Inflammatory macrophage treated with lipopolysaccharide for 4 hours (primary cell): ENCODE measurements at regions not wholly inside any gene's neighbourhood (a gene's known extent, or its start where the extent isn't known, plus 50 kb on each side); places are given as distances from the start of the nearest gene placed in this dataset.
"Not testable (repeated sequence)": the region's sequence is repeated elsewhere in the genome, so short reads cannot be mapped to it uniquely, and the experiment has no call there.

Experiments used
- DNase-seq: peaks from one replicate; pipeline ENCODE4 v3.0.0-alpha.2; 2020

DNA sequence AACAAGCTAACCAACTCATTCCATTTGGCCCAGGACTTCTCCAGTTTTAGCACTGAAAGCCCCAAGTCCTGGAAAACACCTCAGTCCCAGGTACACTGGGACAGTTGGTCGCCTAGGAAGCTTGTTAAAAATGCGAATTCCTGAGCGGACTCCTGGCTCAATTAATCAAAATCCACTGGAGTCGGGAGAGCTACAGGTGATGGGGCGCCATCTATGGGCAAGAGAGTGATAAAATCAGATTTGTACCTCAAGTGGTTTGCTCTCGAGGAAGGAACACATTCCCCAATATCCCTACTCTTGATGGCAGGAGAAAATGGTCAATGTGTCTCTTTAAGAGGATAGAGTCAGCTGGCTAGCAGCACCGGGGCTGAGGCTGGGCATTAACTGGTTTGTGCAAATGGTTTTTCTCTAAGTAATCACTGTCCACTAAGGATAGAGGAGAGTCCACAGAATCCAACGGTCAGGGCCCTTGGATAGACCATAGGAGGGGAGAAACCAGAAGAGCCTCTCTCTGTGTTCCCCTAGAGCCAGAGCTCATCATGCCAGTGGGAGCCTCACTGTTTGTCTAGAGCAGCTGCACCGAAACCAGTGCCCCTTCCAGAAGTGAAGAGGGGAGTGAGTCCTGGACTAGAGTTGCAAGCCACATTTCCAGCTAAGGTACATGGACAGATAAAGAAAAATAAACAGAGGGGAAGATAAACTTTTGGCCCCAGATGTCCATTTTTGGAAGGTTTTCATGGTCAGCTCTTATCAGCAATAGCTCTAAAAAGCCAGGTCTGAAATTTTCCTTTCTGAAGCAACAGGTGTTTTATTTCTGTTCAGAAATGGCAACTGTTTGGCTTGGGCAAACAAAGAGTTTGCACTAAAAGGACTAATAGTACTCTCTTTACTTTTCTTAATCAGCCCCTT is 148.5 kb downstream of the TENT5C start:
- DNase-seq = peak; percentile 53

DNA sequence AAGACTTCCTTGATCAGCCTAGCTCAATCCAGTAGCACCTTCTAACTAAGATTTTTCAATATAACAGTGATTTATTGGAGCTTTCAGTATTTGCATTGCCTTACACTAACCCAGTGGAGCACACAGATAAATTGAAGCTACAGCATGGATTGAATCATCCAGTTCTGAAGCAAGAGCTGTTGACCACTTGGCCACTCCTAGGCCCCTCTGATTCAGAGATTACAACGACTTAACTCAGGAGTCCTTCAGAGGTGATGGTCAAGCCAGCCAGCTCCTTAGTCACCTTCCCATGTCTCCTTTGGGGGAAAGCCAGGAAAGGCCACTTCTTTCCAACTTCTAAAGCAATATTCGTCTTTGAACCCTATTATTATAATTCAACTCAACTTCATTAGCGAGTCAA is 151.8 kb downstream of the TENT5C start:
- DNase-seq = no peak

DNA sequence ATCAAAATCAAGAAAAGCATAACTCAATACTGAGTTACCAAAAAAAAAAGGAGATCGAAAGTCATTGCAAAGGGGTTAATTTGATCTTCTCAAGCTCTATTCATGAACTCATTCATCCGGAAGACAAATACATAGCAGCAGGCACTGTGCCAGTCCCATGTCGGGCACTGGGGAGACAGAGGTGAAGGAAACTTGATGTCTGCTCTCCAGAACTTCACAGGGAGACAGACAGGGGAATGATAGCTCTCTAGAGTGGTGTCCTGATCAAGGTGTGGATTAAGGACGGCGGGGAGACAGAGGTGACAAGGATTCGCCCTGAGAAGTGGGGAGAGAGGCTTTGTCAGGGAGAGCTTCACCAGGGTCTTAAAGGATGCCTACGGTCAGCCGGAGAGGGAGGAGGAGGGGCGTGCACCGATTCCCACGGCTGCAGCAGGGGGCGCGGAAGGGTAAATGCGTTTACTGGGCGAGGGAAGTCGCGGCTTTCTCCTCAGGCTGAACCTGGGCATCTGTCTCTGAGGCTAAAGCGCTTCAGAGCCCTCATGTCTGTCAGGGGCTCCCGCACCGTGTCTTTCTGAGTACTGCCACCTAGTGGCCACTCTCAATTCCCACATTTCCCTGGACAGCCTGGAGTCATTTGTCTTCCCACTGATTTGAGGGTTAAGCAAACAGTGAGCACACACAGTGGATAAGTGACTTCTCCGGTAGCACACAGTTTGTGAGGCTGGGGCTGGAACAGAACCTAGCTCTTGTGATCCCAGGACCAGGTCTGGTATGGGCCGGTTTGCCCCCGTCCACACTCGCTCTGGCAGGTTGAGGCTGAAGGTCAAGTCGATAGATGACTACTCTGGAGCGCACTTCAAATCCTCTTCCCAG is 152.8 kb downstream of the TENT5C start:
- peak; percentile 55 for DNase-seq

DNA sequence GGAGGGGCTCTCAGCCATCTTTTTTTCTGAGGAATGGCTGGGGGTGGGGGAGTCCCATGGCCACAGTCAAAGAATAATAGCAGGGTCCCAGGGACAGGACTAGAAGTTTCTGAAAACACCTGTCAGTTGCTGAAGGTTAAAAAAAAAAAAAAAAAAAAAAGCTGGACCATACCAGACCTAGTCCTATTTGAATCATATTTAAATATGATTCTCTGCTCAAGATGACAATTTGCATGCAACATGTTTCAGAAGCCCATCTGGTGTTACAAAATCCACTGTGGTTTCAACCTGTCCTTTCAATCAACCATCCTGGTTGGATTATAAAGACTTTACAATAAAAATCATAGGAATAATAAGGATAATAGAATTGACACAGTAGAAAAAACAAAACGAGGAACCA is 153.7 kb downstream of the TENT5C start:
- no peak for DNase-seq

DNA sequence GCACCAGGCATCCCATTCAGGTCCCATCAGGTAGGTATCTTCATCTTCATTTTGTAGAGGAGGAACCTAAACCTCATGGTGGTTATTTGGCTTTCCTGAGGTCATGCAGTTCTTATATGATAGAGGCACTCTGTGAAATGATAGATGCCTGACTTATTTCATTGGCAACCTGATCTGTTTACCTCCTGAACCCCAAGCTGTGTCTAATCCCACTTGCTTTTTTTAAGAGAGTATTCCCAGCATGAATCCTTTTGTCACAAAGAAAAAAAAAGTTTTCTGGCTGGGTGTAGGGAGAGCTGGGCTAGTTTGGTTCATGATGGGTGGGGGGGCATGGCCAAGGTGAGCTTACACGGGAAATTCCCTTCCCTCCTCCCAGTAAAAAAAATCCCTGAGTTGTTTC is 154.2 kb downstream of the TENT5C start:
- no peak for DNase-seq

DNA sequence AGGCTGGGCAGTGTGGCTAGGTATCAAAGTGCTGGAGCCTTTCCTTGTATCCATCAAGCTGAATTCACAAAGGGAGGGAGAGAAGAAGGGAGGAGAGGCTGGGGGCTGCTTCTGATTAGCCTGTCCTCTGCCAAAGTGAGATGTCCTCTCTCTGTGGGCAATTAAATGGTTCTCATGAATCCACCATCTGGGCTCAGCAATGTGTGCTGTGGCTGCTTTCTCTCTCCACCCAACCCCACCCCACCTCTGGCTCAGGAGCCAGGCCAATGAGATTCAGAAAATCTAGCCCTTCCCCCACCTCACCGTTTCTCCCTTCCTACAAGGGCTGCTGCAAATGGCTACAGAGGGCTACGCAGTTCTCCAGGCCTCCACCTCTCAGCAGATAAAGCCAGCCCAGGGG is 154.6 kb downstream of the TENT5C start:
- no peak for DNase-seq

DNA sequence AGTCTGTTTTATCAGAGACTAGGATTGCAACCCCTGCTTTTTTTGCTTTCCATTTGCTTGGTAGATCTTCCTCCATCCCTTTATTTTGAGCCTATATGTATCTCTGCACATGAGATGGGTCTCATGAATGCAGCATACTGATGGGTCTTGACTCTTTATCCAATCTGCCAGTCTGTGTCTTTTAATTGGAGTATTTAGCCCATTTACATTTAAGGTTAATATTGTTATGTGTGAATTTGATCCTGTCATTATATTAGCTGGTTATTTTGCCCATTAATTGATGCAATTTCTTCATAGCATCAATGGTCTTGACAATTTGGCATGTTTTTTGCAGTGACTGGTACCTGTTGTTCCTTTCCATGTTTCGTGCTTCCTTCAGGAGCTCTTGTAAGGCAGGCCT is 161.7 kb downstream of the GDAP2 start:
- not testable (repeated sequence) for DNase-seq

DNA sequence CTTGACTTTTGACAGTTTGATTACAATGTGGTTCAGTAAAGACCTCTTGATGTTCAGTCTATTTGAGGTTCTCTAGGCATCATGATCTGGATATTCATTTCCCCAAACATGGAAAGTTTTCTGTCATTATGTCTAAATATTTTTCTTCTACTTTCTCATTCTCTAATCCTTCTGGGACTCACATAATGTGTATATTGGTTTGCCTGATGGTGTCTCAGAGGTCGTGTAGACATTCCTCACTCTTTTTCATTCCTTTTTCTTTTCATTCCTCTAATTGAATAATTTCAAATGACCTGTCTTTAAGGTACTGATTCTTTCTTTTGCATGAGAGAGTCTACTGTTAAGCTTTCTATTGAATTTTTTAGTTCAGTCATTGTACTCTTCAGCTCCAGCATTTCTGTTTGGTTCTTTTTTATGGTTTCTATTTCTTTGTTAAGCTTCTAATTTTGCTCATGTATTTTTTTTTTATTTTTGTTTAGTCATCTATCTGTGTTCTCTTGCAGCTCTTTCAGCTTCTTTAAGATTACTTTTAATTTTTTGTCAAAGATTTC is 158.4 kb downstream of the GDAP2 start:
- no peak for DNase-seq

DNA sequence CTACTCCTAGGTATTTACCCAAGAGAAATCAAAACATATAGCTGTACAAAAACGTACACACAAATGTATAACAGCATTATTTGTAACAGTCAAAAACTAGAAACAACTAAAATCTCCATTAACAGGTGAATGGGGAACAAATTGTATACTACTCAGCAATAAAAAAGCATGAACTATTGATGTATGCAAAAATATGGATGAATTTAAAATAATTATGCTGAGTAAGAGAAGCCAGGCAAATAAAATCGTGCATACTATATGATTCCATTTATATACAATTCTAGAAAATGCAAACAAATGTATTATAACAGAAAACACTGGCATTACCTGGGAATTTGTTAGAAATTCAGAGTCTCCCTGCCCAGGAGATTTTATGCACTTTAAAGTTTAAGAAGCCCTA is 150.1 kb downstream of the GDAP2 start:
- DNase-seq = no peak

DNA sequence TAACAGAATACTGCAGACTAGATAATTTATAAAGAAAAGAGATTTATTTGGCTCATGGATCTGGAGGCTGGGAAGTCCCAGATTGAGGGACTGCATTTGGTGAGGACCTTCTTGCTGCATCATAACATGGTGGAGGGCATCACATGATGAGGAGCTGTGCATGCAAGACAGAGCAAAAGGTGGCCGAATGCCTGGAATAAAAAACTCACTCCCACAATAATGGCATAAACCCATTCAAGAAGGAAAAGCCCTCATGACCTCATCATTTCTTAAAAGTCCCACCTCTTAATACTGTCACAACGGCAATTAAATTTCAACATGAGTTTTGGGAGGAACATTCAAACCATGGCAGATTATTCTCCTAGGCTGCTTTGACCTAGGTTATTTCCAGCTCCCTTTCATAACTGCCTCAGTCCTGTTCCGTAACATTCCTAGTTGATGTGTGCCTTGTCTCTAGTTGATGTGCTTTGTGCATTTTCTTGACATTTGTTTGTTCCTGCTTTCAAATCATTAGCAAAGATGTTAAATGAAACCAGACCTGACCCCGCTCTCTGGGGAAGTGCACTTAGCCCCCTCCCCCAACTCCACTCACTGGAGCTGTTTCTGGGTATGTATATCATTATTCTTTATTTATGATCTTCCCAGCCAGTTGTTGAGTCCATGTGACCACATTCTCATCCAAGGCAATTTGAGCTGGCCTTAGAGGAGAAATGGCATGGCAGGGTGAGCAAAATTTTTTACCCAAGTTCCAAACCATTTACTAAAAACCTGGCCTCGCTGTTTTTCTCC is 148.5 kb downstream of the GDAP2 start:
- no peak for DNase-seq

DNA sequence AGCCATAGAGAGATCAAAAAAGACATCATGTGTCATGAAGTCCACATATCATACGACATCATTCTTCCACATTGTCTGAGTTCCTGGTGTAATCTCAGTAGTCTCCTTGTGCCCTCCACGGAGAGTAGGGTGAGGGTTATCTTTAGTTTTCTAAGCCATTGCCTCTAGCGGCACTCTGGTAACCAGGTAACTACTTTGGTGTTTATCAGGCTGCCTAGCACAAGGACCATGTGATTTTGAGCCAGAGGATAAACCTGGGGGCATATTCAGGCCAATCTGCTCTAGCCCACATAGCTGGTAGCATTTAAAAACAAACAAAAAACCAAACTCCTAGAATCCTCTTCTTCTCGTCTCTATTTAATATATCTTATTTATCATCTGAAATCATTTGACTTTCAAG is 147.4 kb downstream of the GDAP2 start:
- no peak for DNase-seq

DNA sequence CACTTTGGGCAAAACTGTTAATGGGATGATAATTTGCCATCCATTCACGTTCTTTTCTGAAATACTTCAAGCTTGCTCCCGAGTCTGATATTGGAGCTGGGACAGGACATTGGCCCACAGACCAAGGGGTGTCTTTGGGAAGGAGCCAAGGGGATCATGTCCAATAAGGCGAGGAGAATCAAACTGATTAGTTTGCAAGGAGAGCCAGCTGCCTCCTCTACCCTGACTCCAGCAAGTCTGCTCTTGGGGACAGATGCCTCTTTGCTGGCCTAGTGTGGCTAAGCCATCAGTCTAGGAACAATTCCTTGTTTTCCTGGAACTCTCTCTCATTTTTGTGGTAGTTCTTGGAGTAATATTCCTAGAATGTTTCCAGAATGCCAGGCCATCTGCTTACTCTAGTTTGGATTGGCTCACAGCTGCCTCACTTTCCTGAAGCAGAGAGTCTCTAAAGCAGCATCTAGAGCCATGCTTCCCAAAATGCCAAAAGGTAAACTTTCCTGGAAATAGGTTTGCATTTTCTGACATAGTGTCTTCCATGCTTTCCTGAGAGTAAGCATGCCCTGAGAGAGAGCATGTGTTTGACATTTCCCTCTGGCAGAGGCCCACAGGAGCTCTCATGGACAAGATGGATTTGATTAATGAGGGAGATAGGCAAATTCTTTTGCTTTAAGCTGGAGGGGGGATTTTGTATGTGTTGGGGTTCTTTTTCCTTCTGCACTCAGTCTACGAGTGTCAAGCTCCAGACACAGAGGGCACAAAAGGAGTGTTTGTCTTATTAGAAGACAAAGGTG is 145.6 kb downstream of the GDAP2 start:
- DNase-seq = no peak

DNA sequence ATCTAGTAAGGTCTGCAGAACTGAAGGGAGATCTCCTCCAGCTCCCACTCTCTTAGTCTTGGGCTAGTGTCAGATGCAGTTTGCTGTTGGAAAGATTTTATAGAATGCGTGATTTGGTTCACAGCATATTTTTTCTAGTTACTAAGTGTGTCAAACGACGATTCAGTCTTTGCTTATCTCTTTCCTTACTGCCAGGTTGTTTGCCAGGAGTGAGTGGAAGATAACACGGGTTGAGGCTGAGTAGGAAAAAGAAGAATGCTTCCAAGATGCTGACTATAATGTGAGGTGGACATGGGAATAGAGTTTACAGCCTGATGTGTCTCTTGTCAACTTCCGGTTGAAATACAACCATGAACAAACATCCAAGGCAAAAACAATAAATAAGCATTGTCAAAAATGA is 141.4 kb downstream of the GDAP2 start:
- DNase-seq = no peak

DNA sequence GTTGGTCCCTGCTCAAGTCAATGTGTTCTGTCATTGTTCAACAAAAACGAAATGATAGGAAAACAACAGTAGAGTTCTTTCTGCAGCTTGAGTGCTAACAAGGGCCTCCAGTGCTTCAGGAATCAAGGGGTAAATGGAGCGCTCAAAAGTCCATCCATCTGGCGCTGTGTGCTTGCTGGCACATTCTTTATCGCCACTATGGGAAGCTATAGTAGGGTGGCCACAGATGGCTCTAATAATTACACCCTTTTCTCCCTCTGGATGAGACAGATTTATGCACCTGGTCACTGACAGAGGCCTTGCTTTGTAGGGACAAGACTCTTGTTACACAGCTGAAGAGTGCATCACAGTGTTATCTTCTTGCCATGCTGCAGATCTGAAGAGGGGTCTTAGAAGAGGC is 136.0 kb downstream of the GDAP2 start:
- DNase-seq = no peak

DNA sequence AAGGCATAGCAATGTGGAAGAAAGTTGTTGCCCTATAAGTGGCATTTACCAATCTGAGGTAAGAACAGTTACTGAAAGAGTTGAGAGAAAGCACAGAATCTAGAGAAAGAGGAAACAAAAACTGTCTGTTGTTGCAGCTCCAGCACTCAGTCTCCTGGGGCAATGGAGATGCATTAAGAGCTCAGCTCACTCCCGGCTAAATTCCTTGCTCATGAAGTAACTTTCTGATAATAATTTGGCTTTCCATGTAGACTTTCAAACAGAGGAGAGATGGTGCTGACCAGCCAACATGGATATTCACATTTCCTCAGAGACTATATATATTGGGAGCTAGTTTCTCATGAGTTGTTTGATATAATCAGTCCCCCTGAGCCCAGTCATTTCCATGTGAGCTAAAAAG is 135.3 kb downstream of the GDAP2 start:
- DNase-seq = no peak

DNA sequence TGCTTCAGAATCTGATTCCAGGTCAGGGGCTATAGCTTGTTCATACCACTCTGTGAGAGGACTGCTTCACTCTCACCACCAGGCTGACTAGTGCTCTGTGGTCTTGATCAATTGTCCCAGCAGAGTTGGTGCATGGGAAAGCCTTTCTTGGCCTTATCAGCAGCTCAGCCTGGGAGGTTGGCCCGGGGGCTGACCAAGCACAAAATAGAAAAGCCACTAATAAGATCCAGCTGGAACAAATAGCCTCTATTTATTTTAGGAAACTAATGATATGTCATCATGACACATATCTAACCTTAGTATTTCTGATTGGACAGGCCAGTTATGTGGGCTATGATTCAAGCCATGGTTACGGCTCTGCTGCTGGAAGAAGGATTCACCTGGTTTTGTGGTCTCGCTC is 134.2 kb downstream of the GDAP2 start:
- DNase-seq = no peak

DNA sequence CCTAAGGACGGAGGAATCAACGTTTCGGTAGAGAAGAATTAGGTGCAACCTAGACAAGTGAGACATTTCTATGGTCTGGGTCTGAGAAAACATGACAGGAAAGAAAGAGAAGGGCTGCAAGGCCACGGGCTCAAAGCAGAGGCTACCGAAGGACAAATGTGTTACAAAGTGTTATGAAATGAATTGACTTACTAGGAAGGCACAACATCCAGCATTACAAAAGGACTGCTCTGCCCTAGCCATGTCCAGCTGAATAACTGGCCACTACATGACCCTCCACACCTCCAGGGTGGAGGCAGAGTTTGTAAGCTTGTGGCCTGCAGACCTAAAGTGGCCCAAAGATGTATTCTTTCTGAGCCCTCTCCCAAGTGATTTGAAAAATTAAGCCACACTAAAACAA is 133.6 kb downstream of the GDAP2 start:
- no peak for DNase-seq

DNA sequence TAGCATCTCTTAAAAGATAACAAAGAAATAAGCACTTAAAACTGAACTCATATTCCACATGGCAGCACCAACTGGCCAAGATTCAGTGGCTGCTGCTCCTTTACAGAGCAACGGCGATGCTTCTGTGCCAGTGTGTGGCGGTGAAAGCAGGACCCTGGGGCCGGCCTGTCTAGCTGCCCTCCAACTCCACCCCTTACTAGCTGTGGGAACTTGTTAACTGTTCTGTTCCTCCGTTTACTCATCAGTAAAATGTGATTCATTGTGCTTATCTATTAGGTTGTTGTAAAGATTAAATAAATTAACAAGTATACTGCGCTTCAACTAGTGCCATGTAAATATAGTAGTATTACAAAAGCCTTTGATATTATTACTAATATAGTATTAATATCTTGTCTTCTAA is 133.2 kb downstream of the GDAP2 start:
- no peak for DNase-seq

DNA sequence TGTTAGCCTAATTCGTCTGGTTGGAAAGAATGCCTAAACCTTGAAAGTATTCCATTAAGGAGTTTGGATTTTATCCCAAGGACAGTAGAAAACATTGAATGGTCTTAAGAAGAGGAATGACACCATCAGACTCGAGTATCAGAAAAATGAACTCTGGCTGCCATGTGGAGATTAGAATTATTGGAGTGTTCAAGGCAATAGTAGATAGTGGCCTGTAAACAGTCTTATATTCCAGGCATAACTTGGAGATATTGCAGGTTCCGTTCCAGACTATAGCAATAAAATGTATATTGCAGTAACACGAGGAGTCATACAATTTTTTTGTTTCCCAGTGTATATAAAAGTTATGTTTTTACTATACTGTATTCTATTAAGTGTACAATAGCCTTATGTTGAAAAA is 130.9 kb downstream of the GDAP2 start:
- no peak for DNase-seq

DNA sequence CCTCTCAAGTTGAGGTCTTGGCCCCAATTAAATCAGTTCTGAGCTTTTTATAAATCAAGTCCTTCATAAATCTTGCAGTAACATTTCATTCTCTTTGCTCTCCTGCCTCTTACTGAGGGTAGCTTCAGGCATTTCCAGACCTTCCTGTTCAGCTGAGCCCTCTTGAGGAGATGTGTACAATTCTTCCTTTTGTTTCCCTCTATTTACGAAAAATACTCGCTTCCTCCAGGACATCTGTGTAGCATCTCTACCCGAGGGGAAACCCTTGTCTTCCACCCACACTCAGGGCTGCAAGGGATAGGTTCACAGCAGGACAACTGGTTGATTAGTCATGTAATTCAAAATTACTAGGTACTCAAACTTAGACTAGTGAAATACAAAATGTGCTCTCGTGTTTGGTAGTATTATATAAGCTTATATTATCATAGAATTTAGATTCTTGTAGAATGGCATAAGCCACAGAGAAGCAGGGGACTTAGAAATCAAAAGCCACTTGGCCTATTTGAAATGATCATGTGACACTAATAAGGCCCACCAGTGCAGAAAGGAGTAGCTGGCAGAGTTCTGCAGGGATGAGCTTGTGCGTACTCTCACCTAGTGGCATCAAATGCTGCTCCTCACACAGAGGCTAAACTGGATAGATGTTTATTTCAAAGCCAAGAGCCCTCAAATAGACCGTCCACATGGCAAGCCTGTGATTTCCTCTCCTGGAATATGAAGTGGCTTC is 126.7 kb downstream of the GDAP2 start:
- no peak for DNase-seq

DNA sequence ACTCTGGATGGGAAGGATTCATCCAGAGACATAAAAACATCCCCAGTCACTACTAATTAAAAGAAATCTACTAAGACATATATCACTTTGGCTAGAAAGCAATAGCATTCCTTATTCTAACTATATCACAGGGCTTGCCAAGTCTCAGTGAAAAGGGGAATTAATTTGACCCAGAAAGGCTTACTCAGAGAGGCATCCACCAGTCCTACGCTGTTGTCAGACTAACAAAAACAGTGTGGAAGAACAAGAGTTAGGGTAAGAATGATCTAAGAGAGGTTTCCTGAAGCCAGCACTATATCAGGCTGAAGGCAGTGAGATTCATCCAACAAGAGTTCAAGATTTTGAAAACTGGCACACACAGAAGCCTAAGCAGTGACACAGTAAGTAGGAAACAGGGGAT is 126.1 kb downstream of the GDAP2 start:
- DNase-seq = no peak
